A673 (cell line): ENCODE measurements at regions not wholly inside any gene's neighbourhood (a gene's known extent, or its start where the extent isn't known, plus 50 kb on each side); places are given as distances from the start of the nearest gene placed in this dataset.

Experiments used
- BruUV-seq: library from RNA; stranded (reverse); fragments of 400-500 nt; replicated peaks from 2 replicates; lab custom pipeline; 2021; lab: Mats Ljungman, UMichigan
- CTCF ChIA-PET: fragments of 300-600 bp; sonication (Branson Sonifier 250); formaldehyde crosslinking; loops from one replicate; lab custom pipeline; 2022; ENCODE audit warnings: antibody characterized with exemption; lab: Charles Lee
- POLR2A ChIA-PET: fragments of 300-600 bp; sonication (Branson Sonifier 250); formaldehyde crosslinking; loops from one replicate; lab custom pipeline; 2022; ENCODE audit warnings: antibody characterized with exemption; ENCODE audit not compliant: low non-redundant PET; lab: Charles Lee
- DNase-seq: peaks from one replicate; pipeline ENCODE4 v3.0.0-alpha.2; 2015; ENCODE audit warnings: low spot score
- H3K27ac ChIP-seq: fragments of 200-600 bp; sonication (generic); 2 replicates; pipeline ENCODE4 v1.5.1; 2016; ENCODE audit warnings: mixed run types, low read depth, mild to moderate bottlenecking, mixed read lengths, antibody characterized with exemption, low read length; ENCODE audit not compliant: poor library complexity, severe bottlenecking
- H3K27me3 ChIP-seq: fragments of 200-600 bp; sonication (generic); replicated peaks from 2 replicates; pipeline ENCODE4 v1.6.1; 2017; ENCODE audit warnings: mixed run types, low read depth, mild to moderate bottlenecking, mixed read lengths, antibody characterized with exemption, low read length; ENCODE audit not compliant: insufficient read depth, poor library complexity
- H3K36me3 ChIP-seq: fragments of 200-600 bp; sonication (generic); 2 replicates; pipeline ENCODE4 v1.6.1; 2016; ENCODE audit warnings: mixed run types, mild to moderate bottlenecking, mixed read lengths, antibody characterized with exemption, low read length; ENCODE audit not compliant: insufficient read depth, poor library complexity, severe bottlenecking
- H3K4me1 ChIP-seq: fragments of 200-600 bp; sonication (generic); 2 replicates; pipeline ENCODE4 v1.6.1; 2017; ENCODE audit warnings: mixed run types, mild to moderate bottlenecking, mixed read lengths, antibody characterized with exemption, low read length; ENCODE audit not compliant: insufficient read depth, poor library complexity, severe bottlenecking
- H3K4me3 ChIP-seq: fragments of 200-600 bp; sonication (generic); 2 replicates; pipeline ENCODE4 v1.5.1; 2016; ENCODE audit warnings: low read depth, mixed run types, mild to moderate bottlenecking, mixed read lengths, low read length; ENCODE audit not compliant: poor library complexity, severe bottlenecking
- H3K9me3 ChIP-seq: fragments of 200-600 bp; sonication (generic); 2 replicates; pipeline ENCODE4 v1.6.1; 2016; ENCODE audit warnings: mixed run types, low read depth, mild to moderate bottlenecking, mixed read lengths, antibody characterized with exemption, low read length; ENCODE audit not compliant: poor library complexity, severe bottlenecking
- CTCF ChIP-seq: fragments of 300-800, 200-600 bp; sonication (generic); conservative IDR thresholded peaks from 2 replicates; pipeline ENCODE4 v1.5.1; 2017; ENCODE audit warnings: low read depth, mild to moderate bottlenecking, antibody characterized with exemption, low read length, moderate library complexity, mixed read lengths
- EZH2 ChIP-seq: fragments of 200-600 bp; sonication (generic); IDR thresholded peaks from 2 replicates; pipeline ENCODE4 v1.6.1; 2017; ENCODE audit warnings: borderline replicate concordance, low read depth, mild to moderate bottlenecking, mixed read lengths, antibody characterized with exemption, low read length; ENCODE audit not compliant: poor library complexity, severe bottlenecking
- intact Hi-C: fragments of 100-400 bp; cut with micrococcal nuclease; formaldehyde crosslinking; loops from one replicate; pipeline ENCODE4 v1.10.0; 2022; ENCODE audit not compliant: unreplicated experiment

GRCh38 chr1:181905944-181906597 lies 155.4 kb downstream of the ZNF648 start:
- Histone ChIP-seq H3K27ac (no peak overlapping the region), H3K27me3 (peaks cover 10% of the 10 kb centered on the region), H3K36me3 (no peaks in the 10 kb centered on the region), H3K4me1 (no peaks in the 10 kb centered on the region), H3K4me3 (no peak overlapping the region), H3K9me3 (no peaks in the 10 kb centered on the region)
- intact Hi-C loops, result no loop called here
- DNase-seq, result no peak
- ChIA-PET POLR2A (no interaction called here), CTCF (no interaction called here)
- TF ChIP-seq EZH2 (no peak), CTCF (no peak)
- no TSS peak for BruUV-seq

- intact Hi-C loops, result no loop called here
These were observed 162.7 kb downstream of the ZNF648 start for GRCh38 chr1:181898773-181899172.

GRCh38 chr1:181896824-181897223 lies 164.7 kb downstream of the ZNF648 start:
- intact Hi-C loops, result no loop called here
- H3K27ac ChIP-seq, result no peak overlapping the region
- DNase-seq, result no peak
- ChIA-PET POLR2A (no interaction called here), CTCF (no interaction called here)
- BruUV-seq, result no TSS peak
- no peaks in the 10 kb centered on the region for H3K36me3 ChIP-seq
- no peaks in the 10 kb centered on the region for H3K27me3 ChIP-seq
- TF ChIP-seq CTCF, result no peak
- no peak for TF ChIP-seq EZH2
- H3K4me3 ChIP-seq, result no peak overlapping the region
- H3K4me1 ChIP-seq, result no peaks in the 10 kb centered on the region
- H3K9me3 ChIP-seq, result no peaks in the 10 kb centered on the region

More at GRCh38 chr1:181898773-181899172, 162.7 kb downstream of the ZNF648 start:
- H3K27ac ChIP-seq, result no peak overlapping the region
- no peaks in the 10 kb centered on the region for H3K36me3 ChIP-seq
- no peaks in the 10 kb centered on the region for H3K9me3 ChIP-seq
- no TSS peak for BruUV-seq
- H3K4me1 ChIP-seq, result no peaks in the 10 kb centered on the region
- no peak overlapping the region for H3K4me3 ChIP-seq
- no peaks in the 10 kb centered on the region for H3K27me3 ChIP-seq
- DNase-seq, result no peak
- ChIA-PET POLR2A (no interaction called here), CTCF (no interaction called here)
- no peak for TF ChIP-seq EZH2

- no TSS peak for BruUV-seq
These were observed 167.1 kb downstream of the ZNF648 start for GRCh38 chr1:181894439-181894859.

More at GRCh38 chr1:181894439-181894859, 167.1 kb downstream of the ZNF648 start:
- intact Hi-C loops, result no loop called here
- POLR2A ChIA-PET, result no interaction called here
- H3K9me3 ChIP-seq, result no peaks in the 10 kb centered on the region
- TF ChIP-seq CTCF, result no peak
- no peak for TF ChIP-seq EZH2
- no peaks in the 10 kb centered on the region for H3K27me3 ChIP-seq
- H3K36me3 ChIP-seq, result no peaks in the 10 kb centered on the region
- H3K27ac ChIP-seq, result no peak overlapping the region
- H3K4me1 ChIP-seq, result no peaks in the 10 kb centered on the region
- H3K4me3 ChIP-seq, result no peak overlapping the region
- DNase-seq, result no peak
- CTCF ChIA-PET, result no interaction called here
